Chondrocyte (in vitro differentiated cells): ENCODE measurements at regions not wholly inside any gene's neighbourhood (a gene's known extent, or its start where the extent isn't known, plus 50 kb on each side); places are given as distances from the start of the nearest gene placed in this dataset.

ENCODE experiments used
- DNase-seq: peaks from one replicate; pipeline ENCODE4 v3.0.0; 2021; ENCODE audit warnings: mixed read lengths, low spot score
- H3K27ac Mint-ChIP-seq: one replicate; pipeline ENCODE4 v1.8.0; 2021; ENCODE audit warnings: mild to moderate bottlenecking, moderate library complexity, mixed read lengths; ENCODE audit not compliant: unreplicated experiment
- H3K27me3 Mint-ChIP-seq: 2 replicates; pipeline ENCODE4 v1.8.0; 2021; ENCODE audit warnings: low read depth, mixed read lengths
- H3K36me3 Mint-ChIP-seq: 2 replicates; pipeline ENCODE4 v1.8.0; 2021; ENCODE audit warnings: low read depth, mixed read lengths
- H3K4me1 Mint-ChIP-seq: 2 replicates; pipeline ENCODE4 v1.8.0; 2021; ENCODE audit warnings: low read depth, mild to moderate bottlenecking, mixed read lengths
- H3K4me3 Mint-ChIP-seq: one replicate; pipeline ENCODE4 v1.8.0; 2021; ENCODE audit warnings: mild to moderate bottlenecking, moderate library complexity, mixed read lengths; ENCODE audit not compliant: unreplicated experiment
- H3K9me3 Mint-ChIP-seq: 2 replicates; pipeline ENCODE4 v1.8.0; 2021; ENCODE audit warnings: low read depth, mixed read lengths
- TF ChIP-seq, protein P1 (sequence below): fragments of 200-600 bp; sonication (generic); IDR thresholded peaks from 2 replicates; pipeline ENCODE4 v1.5.0; 2021; ENCODE audit warnings: antibody characterized with exemption, mild to moderate bottlenecking, moderate library complexity

DNA sequence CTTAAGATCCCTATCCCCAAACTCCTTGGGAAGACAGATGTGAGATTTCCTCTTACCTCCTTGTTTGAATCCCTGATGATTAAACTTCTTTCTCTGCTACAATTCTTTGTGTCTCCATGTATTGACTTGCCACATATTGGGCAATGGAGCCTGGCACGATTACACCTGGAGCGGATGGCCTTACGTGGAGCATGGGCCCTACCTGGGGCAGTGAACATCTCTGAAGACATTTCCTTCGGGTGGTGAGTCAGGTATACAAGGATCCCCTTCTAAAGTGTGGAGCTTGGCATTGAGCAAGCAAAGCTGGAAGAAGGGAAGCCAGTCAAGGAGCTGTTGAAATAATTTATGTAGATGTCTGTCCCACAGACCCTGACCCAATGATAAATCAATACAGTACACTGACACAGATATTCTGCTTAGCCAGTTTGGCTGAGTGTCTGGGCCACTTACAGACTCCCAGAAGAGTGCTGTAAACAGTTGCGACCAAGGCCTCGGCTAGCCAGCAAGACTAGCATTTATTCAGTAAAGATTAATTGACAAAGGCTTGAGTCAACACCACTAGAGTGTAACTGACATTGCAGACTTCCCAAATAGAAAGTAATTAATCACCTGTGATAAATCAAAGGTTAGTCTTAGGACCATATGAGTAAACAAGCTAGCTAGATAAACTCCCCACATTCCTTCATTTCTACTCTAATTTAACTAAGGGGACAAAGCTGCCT is 83.1 kb upstream of the KCNK1 start:
- TF ChIP-seq, protein P1, sequence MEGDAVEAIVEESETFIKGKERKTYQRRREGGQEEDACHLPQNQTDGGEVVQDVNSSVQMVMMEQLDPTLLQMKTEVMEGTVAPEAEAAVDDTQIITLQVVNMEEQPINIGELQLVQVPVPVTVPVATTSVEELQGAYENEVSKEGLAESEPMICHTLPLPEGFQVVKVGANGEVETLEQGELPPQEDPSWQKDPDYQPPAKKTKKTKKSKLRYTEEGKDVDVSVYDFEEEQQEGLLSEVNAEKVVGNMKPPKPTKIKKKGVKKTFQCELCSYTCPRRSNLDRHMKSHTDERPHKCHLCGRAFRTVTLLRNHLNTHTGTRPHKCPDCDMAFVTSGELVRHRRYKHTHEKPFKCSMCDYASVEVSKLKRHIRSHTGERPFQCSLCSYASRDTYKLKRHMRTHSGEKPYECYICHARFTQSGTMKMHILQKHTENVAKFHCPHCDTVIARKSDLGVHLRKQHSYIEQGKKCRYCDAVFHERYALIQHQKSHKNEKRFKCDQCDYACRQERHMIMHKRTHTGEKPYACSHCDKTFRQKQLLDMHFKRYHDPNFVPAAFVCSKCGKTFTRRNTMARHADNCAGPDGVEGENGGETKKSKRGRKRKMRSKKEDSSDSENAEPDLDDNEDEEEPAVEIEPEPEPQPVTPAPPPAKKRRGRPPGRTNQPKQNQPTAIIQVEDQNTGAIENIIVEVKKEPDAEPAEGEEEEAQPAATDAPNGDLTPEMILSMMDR: no peak
- Mint-ChIP-seq H3K27ac (no peak overlapping the region), H3K36me3 (no peaks in the 10 kb centered on the region), H3K4me3 (no peak overlapping the region), H3K4me1 (no peaks in the 10 kb centered on the region), H3K9me3 (peaks cover 6% of the 10 kb centered on the region), H3K27me3 (no peaks in the 10 kb centered on the region)
- no peak for DNase-seq

DNA sequence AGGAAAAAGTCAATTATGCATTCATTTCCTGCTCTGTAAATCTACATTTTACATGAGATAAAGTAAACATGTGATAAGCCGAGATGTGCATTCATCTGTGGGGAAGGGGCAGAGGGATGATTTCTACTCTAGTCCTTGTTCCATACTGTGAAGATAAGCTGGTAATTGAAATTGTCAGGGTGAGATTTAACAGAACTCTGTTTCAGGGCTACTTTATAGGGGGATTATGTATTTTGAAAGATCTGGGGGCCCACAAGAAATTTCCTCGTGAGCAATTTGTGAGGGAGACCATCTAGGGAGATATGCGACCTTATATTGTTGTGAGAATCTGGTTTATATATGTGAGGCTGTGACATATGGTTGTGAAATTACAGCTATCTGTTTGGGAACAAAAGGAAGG is 73.1 kb upstream of the KCNK1 start:
- H3K4me3 Mint-ChIP-seq: no peak overlapping the region
- no peak overlapping the region for H3K27ac Mint-ChIP-seq
- H3K4me1 Mint-ChIP-seq: no peaks in the 10 kb centered on the region
- TF ChIP-seq, protein P1: no peak
- no peaks in the 10 kb centered on the region for H3K36me3 Mint-ChIP-seq
- H3K27me3 Mint-ChIP-seq: peaks cover 3% of the 10 kb centered on the region
- DNase-seq: no peak
- peaks cover 4% of the 10 kb centered on the region for H3K9me3 Mint-ChIP-seq

DNA sequence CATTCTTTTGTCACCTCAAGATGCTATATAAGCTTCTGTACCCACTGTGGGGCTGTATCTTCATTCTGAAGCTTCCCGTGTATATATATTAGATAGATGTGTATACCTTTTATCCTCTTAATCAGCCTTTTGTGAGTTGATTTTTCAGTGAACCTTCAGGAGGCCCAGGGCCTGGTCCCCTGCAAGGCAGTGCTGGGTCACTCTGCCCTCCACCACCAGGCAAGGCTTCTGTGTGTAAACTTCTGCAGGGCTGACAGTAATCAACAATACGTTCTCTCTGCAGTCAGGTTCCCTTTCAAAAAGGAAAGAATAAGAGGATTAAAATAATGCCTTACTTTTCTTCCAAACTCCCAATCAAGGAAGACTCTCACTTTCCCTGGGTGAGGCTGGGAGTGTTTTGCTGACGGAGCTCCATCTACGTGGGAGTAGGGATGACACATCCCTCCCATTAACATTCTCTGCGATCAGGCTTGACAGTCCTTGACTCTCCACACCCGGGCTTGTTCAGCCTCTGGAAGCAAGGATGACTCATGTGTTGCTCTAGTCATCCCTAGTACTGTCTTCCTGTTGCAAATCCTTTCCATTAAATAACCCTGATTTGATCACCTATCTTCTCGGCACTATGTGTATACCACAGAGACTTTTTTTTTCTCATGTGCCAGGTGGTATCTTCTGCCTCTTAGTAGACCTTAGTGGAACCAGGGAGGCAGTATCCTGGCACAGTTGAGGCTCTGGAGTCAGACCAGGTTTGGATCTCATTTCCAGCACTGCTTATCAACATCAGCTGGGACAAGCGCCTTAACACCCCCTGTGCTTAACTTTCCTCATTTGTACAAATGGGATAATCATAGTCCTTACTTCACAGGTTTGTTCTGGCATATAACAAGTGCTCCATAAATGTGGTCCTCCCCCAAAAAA is 70.3 kb upstream of the KCNK1 start:
- DNase-seq: no peak
- Mint-ChIP-seq H3K4me3 (no peak overlapping the region), H3K27ac (no peak overlapping the region), H3K27me3 (peaks cover 2% of the 10 kb centered on the region), H3K36me3 (no peaks in the 10 kb centered on the region), H3K9me3 (peaks cover 6% of the 10 kb centered on the region), H3K4me1 (no peaks in the 10 kb centered on the region)
- TF ChIP-seq, protein P1: no peak

DNA sequence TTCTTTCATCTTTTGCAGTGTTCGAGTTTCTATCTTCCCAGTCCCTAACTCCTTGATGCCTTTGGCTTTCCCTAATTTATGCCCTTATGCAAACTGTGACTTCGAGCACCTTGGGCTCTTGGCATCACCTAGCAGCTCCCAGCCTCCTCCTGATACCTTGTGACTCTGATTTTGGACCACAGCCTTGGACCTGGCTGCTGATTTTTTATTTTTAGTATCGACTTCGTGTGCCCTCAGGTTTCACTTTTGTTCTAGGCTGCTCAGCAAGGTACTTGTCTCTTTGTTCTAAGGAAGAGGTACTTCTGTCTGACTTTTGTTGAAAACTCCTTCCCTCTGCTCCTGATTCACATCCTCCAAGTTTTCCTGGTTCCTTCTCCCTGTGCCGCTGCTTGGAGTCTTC is 69.6 kb upstream of the KCNK1 start:
- TF ChIP-seq, protein P1: no peak
- H3K27me3 Mint-ChIP-seq: peaks cover 2% of the 10 kb centered on the region
- H3K36me3 Mint-ChIP-seq: no peaks in the 10 kb centered on the region
- no peaks in the 10 kb centered on the region for H3K4me1 Mint-ChIP-seq
- no peak overlapping the region for H3K4me3 Mint-ChIP-seq
- DNase-seq: no peak
- peaks cover 6% of the 10 kb centered on the region for H3K9me3 Mint-ChIP-seq
- no peak overlapping the region for H3K27ac Mint-ChIP-seq

DNA sequence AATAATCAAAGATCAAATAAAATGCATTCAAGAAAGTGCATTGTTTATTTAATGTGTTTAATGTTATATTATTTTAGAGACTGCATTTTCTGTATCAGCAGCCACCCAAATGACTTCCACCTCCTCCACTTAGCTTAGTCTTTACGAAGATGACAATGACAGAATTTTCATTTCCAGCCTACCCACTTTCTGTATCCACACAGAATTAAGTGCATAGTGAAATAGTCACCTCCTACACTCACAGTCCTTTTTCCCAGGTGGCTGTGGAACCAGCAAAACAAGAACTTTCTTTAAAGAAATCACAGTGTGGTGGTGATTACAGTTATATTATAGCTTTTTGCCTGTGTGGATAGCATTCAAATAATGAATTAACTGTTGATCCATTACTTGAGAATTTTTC is 66.2 kb upstream of the KCNK1 start:
- H3K4me1 Mint-ChIP-seq: no peaks in the 10 kb centered on the region
- peaks cover 2% of the 10 kb centered on the region for H3K9me3 Mint-ChIP-seq
- H3K36me3 Mint-ChIP-seq: no peaks in the 10 kb centered on the region

More for the DNA sequence above, 66.2 kb upstream of the KCNK1 start:
- H3K27me3 Mint-ChIP-seq: peaks cover 2% of the 10 kb centered on the region
- H3K4me3 Mint-ChIP-seq: no peak overlapping the region
- DNase-seq: no peak
- no peak overlapping the region for H3K27ac Mint-ChIP-seq
- TF ChIP-seq, protein P1: no peak
